Spleen (tissue), 7 donors: ENCODE measurements at regions not wholly inside any gene's neighbourhood (a gene's known extent, or its start where the extent isn't known, plus 50 kb on each side); places are given as distances from the start of the nearest gene placed in this dataset.

Experiments
- POLR2AphosphoS5 ChIP-seq, 3 donors: sonication (generic); formaldehyde crosslinking; IDR thresholded peaks; one replicate each; pipeline ENCODE4 v1.5.1; 2017; ENCODE audit warnings: antibody characterized with exemption in 3 of 3
- TF ChIP-seq, protein P1 (sequence below), 11 experiments: fragments of 200-600 bp in 7 of 11; fragments of 450-650 bp in 4 of 11; sonication (generic) in 4 of 11; IDR thresholded peaks in 8 of 11; conservative IDR thresholded peaks in 3 of 11; 1 replicate in 7 of 11; 2 replicates in 4 of 11; pipeline versions ENCODE4 v1.4.0 to v1.8.0; 2016 to 2021; ENCODE audit warnings: antibody characterized with exemption in 11 of 11, inconsistent platforms in 4 of 11, mild to moderate bottlenecking in 1 of 11
- donor health status: DM: no; HTN: no; CAD: no; lungs with moderate emphysema.
- donor health status: DM: no; HTN: no; CAD: no.
- donor health status: DM: no; HTN: no; CAD: no.

DNA sequence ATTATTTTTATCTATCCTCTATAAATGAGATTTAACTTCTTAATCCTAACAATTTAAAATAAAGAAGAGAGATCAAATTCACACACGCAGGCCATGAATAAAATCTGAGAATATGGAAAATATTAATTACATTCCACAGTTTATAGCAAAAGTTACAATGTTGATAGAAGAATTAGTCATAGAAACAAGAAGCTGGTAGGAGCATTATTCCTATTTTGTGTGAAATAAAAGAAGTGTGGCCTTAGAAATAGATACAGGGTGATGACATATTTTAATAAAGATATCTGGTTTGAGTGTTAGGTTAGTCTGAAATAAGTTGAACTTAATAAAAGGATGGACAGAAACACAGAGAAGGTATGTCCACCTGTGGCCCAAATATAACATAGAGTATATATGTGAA, 790.4 kb upstream of the NUDT12 start:
- TF ChIP-seq POLR2AphosphoS5 (IDR thresholded peaks at IDR 0.05): no peak
- TF ChIP-seq, protein P1, sequence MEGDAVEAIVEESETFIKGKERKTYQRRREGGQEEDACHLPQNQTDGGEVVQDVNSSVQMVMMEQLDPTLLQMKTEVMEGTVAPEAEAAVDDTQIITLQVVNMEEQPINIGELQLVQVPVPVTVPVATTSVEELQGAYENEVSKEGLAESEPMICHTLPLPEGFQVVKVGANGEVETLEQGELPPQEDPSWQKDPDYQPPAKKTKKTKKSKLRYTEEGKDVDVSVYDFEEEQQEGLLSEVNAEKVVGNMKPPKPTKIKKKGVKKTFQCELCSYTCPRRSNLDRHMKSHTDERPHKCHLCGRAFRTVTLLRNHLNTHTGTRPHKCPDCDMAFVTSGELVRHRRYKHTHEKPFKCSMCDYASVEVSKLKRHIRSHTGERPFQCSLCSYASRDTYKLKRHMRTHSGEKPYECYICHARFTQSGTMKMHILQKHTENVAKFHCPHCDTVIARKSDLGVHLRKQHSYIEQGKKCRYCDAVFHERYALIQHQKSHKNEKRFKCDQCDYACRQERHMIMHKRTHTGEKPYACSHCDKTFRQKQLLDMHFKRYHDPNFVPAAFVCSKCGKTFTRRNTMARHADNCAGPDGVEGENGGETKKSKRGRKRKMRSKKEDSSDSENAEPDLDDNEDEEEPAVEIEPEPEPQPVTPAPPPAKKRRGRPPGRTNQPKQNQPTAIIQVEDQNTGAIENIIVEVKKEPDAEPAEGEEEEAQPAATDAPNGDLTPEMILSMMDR (IDR thresholded peaks at IDR 0.05 in 8 of 11, conservative IDR thresholded peaks at IDR 0.05 in 3 of 11): no peak
